Frontal cortex (tissue), 3 donors: ENCODE measurements at regions not wholly inside any gene's neighbourhood (a gene's known extent, or its start where the extent isn't known, plus 50 kb on each side); places are given as distances from the start of the nearest gene placed in this dataset.

Source experiments
- DNase-seq, 2 donors: peaks; one replicate each; pipeline ENCODE4 v3.0.0; 2012; ENCODE audit warnings: low spot score in 2 of 2
- FAIRE-seq: peaks from 2 replicates; lab custom pipeline; 2012; peaks lifted over from hg19 to GRCh38; lab: Jason Lieb, UNC
- donor health status: control.
- donor health status: control.
- donor health status: control.

DNA sequence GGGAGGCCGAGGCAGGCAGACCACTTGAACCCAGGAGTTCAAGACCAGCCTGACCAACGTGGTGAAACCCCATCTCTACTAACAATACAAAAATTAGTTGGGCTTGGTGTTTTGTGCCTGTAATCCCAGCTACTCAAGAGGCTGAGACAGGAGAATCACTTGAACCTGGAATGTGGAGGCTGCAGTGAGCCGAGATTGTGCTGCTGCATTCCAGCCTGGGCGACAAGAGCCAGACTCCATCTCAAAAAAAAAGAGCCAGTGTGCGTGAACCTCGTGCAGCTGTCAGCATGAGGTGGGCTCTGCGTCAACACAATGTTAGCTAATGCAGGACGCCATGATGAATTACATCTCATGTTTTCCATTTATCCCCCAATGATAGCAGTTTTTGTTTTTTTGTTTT lies 110.7 kb upstream of the SLC45A1 start:
- DNase-seq: no peak
- no peak for FAIRE-seq

DNA sequence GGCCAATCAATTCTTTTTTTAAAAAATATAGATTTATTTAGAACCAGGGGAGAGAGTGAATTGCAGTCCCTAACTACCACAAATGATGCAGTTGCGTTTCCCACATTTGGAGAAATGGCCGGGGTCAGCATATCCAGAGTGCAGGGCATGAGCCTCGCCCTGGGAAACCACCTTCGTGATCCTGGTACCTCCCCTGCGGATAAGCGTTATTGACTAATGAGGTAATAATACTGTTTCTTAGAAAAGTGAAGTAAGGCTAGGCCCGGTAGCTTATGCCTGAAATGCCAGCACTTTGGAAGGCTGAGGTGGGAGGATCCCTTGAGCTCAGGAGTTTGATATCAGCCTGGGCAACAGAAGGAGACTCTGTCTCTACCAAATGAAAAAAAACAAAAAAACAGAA lies 111.5 kb upstream of the SLC45A1 start:
- FAIRE-seq: no peak

DNA sequence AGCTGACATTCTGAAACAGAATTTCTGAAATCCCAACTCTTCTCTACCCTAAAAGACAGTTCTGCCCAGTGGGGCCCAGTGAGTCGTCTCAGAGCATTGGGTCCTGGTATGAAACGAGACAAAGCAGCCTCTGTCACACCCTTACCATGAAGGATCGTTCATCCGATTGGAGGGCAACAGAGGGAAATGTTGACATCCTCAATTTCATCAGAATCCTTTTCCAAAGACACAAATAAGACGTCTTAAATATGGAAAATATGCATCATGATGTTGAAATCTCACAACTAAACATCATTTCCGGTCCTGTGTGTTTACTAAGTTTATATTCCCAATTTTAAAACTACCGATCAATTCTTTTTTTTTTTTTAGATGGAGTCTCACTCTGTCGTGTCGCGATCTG lies 112.1 kb upstream of the SLC45A1 start:
- no peak for DNase-seq
- FAIRE-seq: no peak

More for the DNA sequence above, 111.5 kb upstream of the SLC45A1 start:
- DNase-seq: no peak

DNA sequence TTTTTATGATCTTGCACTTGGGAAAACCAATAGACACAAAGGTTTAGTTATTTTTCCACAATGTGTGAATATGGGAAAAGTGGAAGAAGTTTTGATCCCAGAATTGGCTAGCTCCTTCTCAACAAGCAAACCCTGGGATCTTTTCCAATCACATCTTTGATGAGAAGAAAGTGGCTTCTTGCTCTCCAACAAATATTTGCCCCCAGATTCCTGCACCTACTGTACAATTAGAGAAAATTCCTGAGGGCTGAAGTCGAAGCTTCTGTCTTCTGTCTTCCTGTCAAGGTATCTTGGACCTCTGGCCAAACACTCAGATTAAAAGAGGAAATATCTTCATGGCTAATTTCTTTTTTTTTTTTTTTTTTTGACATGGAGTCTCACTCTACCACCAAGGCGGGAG lies 113.1 kb upstream of the SLC45A1 start:
- DNase-seq (no peak), FAIRE-seq (no peak)

DNA sequence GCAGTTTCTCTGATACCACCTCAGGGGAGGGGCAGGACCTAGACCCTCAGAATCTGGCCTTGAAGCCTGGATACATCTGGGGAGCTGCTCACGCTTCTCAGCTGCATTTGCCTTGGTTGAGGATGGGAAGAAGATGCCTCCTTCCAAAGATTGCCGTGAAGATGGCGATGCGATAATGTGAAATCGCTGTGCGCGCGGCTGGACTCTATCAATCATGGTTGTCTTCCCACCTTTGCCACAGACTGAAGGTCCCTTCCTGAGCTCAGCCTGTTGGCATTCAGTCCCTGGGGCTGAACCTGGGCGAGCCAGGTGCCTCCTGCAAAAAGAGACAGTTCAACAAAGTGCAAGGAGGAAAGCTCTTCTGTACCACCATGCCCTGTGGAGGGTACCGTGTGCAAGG lies 114.4 kb upstream of the SLC45A1 start:
- DNase-seq (no peak), FAIRE-seq (no peak)

DNA sequence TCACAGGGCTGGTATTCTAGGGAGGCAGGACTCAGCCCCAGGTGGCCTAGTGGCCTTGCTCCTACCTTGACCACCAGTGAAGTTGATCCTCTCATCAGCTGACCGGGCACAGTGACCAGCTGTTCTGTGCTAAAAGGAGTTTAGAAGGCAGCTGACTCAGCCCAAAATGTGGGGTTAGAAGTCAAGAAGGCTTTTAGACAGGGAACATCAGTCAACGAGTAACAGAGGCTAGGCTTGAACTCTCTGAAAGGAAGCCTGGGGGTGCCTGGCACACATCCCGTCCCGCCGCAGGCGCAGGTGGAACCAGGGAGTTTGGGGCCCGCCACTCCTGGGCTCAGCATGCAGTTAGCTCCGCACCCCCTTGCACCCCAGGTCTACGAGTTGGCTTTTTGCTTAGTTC lies 114.9 kb upstream of the SLC45A1 start:
- FAIRE-seq: no peak

DNA sequence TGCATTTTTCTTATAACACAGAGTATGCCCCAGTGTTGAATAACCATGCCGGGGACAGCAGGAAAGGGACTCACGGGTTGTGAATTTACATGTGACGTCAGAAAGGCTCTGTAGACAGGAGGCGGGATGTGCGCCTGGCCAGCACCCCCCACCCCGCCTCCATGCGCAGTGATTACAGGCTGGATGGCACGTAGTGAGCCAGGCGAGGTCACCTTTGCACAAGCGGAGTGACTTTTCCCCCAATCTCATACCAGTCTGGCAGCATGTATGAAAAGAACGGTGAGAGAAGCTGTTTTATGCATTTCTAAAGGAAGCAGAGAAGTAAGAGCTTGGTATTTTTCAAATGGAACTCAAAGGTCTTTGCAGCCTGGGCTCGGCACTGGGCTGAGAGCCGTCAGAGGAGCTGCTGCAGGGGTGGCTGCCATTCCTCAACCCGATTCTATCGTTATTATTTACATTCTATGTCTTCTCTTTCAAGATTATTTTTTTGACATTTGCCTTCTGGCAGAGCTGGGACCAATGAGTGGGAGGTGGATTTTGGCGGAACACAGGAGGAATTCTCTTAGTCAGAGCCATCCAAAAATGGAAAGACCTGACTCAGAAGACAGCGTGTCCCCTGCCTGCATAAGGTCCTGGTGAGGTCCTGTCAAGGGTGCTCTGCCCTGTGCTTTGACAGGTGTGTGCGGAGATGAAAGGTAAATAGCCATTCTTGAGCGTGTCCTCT lies 115.6 kb upstream of the SLC45A1 start:
- DNase-seq: peak in 1 of 2 donors; percentile 53
- FAIRE-seq: no peak

More for the DNA sequence above, 114.9 kb upstream of the SLC45A1 start:
- no peak for DNase-seq

DNA sequence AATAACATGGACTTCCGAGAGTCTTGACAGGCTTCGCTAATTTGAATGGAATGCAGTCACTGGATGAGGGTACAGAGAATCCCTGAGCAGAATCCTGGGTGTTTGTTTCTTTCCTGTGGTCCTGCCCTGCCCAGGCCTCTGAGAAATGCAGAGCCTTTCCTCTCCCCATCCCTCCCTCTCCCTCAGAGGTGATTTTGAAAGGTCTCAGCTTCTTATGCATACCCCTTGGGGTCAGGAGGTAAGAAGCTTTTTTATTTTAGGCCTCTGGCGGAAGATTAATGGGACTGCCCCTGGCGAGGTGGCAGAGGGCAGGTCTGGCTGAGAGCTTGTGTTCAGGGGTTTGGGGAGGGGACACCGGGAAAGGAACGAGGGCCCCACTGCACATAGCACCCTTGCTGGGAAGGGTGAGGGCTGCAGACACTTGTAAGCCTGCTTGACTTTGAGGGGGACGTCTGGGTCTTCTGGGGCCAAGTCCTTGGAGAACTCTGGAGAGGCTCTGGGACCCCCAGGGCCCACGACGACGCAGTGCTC lies 116.5 kb upstream of the SLC45A1 start:
- DNase-seq: no peak
- FAIRE-seq: no peak

DNA sequence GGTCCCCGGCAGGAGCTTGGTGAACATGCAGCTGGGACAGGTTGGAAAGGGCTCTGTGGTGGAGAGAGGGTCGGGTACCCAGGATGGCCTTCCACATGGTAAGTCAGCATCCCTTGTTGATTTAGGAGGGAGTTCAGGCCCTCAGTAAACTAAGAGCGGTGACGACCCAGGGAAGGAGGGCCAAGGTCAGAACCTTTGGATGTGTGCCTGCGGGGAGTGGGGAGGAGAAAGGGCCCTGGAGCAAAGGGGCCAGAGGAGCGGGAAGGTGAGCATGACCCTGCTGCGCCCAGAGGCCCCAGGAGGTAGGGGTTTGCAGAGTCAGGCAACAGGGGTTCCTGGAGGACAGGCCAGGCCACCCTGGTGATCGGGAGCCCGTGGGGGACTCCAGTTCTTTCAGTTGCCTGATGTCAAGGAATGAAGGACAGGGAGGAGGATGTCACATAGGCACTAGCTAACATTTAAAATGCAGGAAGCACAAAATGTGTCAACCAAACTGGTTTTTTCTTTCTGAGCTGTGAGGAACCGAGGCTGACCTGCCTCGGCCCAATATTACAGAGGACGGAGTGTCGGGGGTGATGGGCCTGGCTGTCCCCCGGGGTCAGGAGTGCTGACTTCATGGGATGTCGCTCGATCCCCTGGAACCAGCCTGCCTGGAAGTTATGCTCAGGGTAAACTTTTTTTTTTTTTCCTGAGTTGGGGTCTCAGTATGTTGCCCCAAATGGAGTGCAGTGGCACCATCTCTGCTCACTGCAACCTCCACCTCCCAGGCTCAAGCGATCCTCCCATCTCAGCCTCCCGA lies 117.4 kb upstream of the SLC45A1 start:
- FAIRE-seq (no peak), DNase-seq (no peak)

DNA sequence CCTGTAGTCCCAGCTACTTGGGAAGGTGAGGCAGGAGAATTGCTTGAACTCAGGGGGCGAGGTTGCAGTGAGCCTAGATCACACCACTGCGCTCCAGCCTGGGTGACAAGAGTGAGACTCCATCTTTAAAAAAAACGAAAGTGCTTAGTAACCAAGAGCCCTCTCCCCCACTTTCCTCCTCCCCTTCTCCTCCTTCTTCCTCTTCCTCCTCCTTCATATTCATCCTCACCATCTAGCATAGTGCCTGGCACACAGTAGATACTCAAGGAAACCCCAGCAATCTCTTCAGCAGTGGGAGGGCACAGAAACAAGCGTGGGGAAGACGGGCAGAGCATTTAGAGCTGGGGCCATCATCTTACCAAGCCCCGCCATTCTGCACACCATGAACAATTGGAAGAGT lies 119.4 kb upstream of the SLC45A1 start:
- no peak for FAIRE-seq
- no peak for DNase-seq

DNA sequence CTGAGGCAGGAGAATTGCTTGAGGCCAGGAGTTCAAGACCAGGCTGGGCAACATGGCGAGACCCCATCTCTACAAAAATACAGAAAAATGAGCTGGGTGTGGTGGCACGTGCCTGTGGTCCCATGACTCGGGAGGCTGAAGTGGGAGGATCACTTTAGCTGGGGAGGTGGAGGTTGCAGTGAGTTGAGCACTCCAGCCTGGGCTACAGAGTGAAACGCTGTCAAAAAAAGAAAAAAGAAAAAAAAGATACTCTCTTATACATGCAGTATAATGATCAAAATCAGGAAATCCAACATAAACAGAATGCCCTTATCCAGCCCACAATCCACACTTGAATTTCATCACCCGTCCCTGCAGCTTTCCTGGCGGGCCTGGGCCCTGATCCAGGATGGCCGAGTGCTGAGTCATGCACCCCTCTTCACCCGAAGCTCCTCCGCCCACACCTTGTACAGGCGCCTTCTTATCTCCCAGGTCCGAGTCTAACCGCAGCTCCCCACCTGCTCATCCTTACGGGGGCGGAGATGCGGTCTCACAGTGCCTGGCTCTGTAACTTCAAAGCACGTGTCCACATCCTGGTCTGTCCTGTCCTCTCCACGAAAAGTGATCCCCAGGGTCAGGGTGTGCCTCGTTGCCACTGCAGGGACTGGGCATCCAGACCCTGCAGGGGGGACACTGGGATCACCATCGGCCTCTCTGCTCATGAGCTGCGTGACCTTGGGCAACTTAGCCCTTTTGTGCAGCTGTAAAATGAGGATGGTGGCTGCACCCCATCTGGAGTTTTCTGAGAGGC lies 120.2 kb upstream of the SLC45A1 start:
- peak in 1 of 2 donors; percentile 32 for DNase-seq
- no peak for FAIRE-seq

DNA sequence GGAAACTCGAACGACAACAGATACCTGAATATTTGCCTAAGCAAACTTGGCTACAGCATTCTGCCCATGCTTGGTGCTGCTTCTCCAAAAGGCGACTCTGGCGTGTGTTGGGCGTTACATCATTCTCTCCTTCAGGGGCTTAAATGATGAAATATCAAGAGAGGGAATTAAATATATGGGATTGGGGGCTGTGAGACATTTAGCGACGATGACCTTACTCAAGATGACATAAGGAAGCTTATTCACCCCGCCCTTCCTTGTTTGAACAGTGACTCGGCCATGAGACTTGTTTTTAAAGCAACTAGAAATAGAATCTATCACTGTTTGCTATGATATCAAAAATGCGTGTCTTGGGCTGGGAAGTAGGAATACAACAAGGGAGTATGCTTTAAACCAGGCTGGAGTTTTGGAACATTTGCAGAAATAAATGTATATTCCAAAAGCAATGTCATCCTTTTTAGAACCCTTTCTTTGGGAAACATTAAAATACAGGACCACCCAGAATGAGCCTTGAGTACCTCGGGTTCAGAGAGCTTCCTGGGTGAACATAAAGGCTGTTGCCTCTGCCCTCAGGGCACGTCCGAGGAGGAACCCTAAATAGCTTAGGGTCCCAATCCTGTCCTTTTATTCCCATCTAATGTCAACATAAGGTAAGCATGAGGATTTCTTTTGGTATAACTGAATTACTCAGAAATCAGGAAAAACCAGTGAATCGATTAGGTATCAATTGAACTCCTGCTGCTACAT lies 123.3 kb upstream of the SLC45A1 start:
- FAIRE-seq (no peak), DNase-seq (no peak)

DNA sequence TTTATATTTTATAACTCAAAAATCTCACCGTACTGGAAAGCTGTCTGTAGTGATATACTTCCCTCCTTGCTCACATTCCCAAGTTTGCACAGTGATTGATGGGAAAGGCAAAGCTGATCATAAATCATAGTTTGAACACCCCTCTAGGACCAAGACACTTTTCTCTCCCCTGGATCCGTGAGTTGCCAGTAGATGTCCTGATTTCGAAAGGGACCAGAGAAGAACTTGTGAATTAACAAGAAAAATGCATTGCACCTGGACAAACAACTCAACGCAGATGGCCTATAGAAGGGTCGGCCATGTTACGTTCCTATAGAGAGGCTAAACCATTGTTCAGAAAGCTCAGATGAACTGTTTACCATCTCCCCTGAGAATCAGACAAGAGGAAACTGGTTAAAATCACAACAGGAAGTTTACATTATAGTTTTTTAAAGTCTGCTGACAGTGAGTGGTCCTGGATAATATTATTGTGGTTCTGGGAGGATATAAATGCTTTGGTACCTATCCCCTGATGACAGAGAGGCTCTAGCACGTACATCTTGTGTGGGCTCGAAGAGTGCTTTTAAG lies 124.0 kb upstream of the SLC45A1 start:
- no peak for FAIRE-seq
- DNase-seq: no peak

DNA sequence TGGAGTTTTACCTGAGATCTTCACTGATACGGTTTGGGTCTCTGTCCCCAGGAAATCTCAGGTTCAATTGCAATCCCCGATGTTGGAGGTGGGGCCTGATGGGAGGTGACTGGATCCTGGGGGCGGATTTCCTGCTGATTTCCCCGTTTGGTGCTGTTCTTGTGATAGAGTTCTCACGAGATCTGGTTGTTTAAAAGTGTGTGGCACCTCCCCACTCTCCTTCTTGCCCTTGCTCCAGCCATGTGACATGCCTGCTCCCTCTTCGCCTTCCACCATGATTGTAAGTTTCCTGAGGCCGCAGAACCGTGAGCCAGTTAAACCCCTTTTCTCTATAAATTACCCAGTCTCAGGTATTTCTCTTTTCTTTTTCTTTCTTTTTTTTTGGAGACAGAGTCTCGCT lies 126.4 kb upstream of the SLC45A1 start:
- DNase-seq (no peak), FAIRE-seq (no peak)

DNA sequence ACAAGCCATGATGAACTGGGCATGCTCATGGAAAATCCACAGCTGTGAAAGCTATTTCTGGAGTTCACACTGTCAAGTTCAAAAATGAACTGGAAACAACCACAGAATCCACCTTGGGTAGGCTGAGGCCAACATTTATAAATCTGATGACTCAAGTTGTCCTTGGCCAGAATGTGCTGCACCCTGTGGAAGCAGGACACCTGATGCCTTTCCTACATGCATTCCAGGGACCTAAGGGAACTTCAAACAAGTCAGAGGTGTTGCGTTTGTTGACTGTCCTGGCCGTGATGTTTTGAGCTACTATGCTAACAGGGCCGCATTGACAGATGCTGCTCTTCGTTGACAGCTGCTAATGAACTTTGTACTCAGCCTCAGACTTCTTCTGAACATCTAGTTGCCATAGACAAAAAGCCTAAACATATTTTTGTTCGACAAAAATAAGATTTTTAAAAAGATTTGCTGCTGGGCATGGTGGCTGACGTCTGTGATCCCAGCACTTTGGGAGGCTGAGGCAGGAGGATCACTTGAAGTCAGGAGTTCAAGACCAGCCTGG lies 127.9 kb upstream of the SLC45A1 start:
- no peak for FAIRE-seq
- DNase-seq: no peak

DNA sequence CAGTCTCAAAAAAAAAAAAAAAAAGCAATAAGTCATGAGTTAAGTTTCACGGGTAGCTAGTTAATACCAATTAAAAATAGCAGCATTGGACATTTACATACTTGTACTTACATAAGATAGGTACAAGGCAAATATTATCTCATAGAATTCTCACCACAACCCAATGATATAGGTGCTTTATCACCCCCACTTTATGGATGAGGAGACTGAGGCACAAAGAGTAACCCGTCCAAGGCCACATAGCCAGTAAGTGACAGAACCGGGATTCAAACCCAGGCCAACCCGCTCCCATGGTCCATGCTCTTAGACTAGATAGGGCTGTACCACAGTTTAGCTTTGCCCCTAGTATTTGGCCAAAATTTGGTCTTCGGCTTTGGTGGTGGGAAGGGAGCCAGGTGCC lies 132.5 kb upstream of the SLC45A1 start:
- no peak for DNase-seq
- FAIRE-seq: no peak

DNA sequence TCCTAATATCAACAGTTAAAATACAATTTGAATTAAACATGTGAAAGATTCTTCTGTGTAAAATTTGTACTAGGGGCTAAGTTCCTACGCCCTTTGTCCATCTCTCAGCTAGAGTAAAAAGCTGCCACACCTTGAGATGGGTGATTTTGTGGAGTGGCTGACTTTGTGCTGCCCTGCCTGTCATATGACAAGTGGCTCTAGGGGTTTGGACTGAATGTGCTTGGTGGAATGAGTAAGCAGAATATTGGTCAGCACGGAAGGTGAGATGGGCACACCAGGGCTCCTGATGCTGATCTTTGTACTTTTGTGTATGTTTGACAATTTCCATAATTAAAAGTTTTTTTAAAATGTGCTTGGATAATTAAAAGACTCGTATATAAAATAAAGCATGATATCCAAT lies 133.6 kb upstream of the SLC45A1 start:
- DNase-seq (no peak), FAIRE-seq (no peak)

DNA sequence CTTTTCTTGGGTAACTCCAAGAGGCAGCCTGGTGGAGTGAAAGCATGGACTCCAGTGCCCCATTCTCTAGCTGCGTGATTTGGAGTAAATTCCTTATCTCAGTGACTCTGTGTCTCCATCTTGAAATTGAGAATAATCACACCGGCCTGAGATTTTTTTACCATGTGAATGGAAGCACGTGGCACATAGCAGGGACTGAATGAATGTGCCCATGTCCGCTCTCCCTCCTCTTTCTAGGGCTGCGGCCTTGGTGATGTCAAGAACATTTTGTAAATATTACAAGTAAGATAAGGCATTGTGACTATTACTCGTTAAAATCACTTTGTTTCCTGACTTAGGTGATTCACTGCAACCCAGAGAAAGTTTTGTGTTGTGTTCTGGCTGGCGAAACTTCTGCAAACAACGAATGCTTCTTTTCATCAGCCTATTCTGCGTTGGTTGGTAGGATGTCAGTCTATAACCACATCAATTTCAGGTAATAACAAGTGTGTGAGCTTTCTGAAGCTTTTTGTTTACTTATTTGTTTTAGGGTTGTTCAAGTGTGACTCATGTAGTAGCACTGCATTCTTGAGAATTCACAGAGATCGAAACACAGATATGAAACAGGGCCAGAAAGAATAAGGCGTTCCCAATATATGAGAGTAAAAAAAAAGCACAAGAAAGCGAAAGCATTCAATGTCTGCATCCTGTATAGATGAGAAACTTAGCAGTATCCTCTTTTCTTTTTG lies 135.7 kb upstream of the SLC45A1 start:
- FAIRE-seq (no peak), DNase-seq (no peak)
